Keratinocyte (primary cell): ENCODE measurements at regions not wholly inside any gene's neighbourhood (a gene's known extent, or its start where the extent isn't known, plus 50 kb on each side); places are given as distances from the start of the nearest gene placed in this dataset.

ENCODE experiments used
- DNase-seq: peaks from one replicate; pipeline ENCODE4 v3.0.0-alpha.2; 2011; ENCODE audit warnings: low read depth, missing footprints, low spot score
- FAIRE-seq: peaks from 2 replicates; lab custom pipeline; 2011; peaks lifted over from hg19 to GRCh38; lab: Jason Lieb, UNC
- H2AFZ ChIP-seq: 2 replicates; pipeline ENCODE4 v1.6.0; 2012; ENCODE audit warnings: low read length, control low read depth, inconsistent platforms; ENCODE audit not compliant: control insufficient read depth
- H3K27ac ChIP-seq: 2 replicates; pipeline ENCODE4 v1.5.1; 2011; ENCODE audit warnings: low read length; ENCODE audit not compliant: control insufficient read depth, insufficient read depth
- H3K27me3 ChIP-seq: 3 replicates; pipeline ENCODE4 v1.6.0; 2011; ENCODE audit warnings: low read length; ENCODE audit not compliant: control insufficient read depth, insufficient read depth; ENCODE audit errors: extremely low read depth
- H3K36me3 ChIP-seq, 2 experiments: 2 replicates in 1 of 2; 3 replicates in 1 of 2; pipeline ENCODE4 v1.5.1; 2011; ENCODE audit warnings: low read length in 2 of 2, mild to moderate bottlenecking in 1 of 2; ENCODE audit not compliant: control insufficient read depth in 2 of 2, insufficient read depth in 2 of 2; ENCODE audit errors: extremely low read depth in 1 of 2
- H3K4me1 ChIP-seq: 3 replicates; pipeline ENCODE4 v1.5.1; 2011; ENCODE audit warnings: low read length; ENCODE audit not compliant: control insufficient read depth, insufficient read depth; ENCODE audit errors: extremely low read depth
- H3K4me2 ChIP-seq: 3 replicates; pipeline ENCODE4 v1.6.0; 2011; ENCODE audit warnings: low read depth, low read length; ENCODE audit not compliant: control insufficient read depth, insufficient read depth; ENCODE audit errors: extremely low read depth
- H3K4me3 ChIP-seq, 3 experiments: fragments of 200-600 bp in 1 of 3; sonication (generic) in 1 of 3; 2 replicates in 2 of 3; 3 replicates in 1 of 3; pipeline ENCODE4 v1.5.1; 2011 to 2016; ENCODE audit warnings: low read length in 3 of 3, mild to moderate bottlenecking in 3 of 3, control low read depth in 2 of 3, inconsistent platforms in 1 of 3, low read depth in 1 of 3, mixed read lengths in 1 of 3, mixed run types in 1 of 3, moderate library complexity in 1 of 3; ENCODE audit not compliant: control insufficient read depth in 2 of 3, insufficient read depth in 2 of 3; ENCODE audit errors: extremely low read depth in 1 of 3
- H3K79me2 ChIP-seq: 2 replicates; pipeline ENCODE4 v1.6.0; 2012; ENCODE audit warnings: low read length; ENCODE audit not compliant: control insufficient read depth, insufficient read depth
- H3K9ac ChIP-seq: 3 replicates; pipeline ENCODE4 v1.6.0; 2011; ENCODE audit warnings: low read length; ENCODE audit not compliant: control insufficient read depth, insufficient read depth; ENCODE audit errors: extremely low read depth
- H3K9me1 ChIP-seq: 3 replicates; pipeline ENCODE4 v1.6.0; 2011; ENCODE audit warnings: low read length; ENCODE audit not compliant: control insufficient read depth, insufficient read depth; ENCODE audit errors: extremely low read depth
- H3K9me3 ChIP-seq: 2 replicates; pipeline ENCODE4 v1.5.1; 2012; ENCODE audit warnings: low read depth, low read length; ENCODE audit not compliant: control insufficient read depth
- H4K20me1 ChIP-seq: 3 replicates; pipeline ENCODE4 v1.6.0; 2011; ENCODE audit warnings: low read length; ENCODE audit not compliant: control insufficient read depth, insufficient read depth; ENCODE audit errors: extremely low read depth
- CTCF ChIP-seq, 3 experiments: IDR thresholded peaks in 1 of 3; conservative IDR thresholded peaks in 1 of 3; optimal IDR thresholded peaks in 1 of 3; 2 replicates in 2 of 3; 3 replicates in 1 of 3; pipeline versions ENCODE3 to v1.5.1; 2011; ENCODE audit warnings: low read length in 3 of 3, mild to moderate bottlenecking in 3 of 3, moderate library complexity in 2 of 3, control low read depth in 1 of 3, inconsistent platforms in 1 of 3; ENCODE audit not compliant: insufficient read depth in 2 of 3; ENCODE audit errors: extremely low read depth in 1 of 3
- EZH2 ChIP-seq: IDR thresholded peaks from one replicate; pipeline ENCODE4 v1.6.1; 2012; ENCODE audit warnings: inconsistent platforms, mild to moderate bottlenecking, low read length, moderate library complexity
- dilution Hi-C: fragments of 300-500 bp; cut with MboI; formaldehyde crosslinking; loops from one replicate; pipeline ENCODE4 v1.7.0; 2020; ENCODE audit warnings: low sequenced_read_pairs; ENCODE audit not compliant: extremely low pct_ligation_motif_present

- Histone ChIP-seq H2AFZ (no peak overlapping the region), H3K9me1 (no peaks in the 10 kb centered on the region), H3K27me3 (no peaks in the 10 kb centered on the region), H3K9me3 (peaks cover 4% of the 10 kb centered on the region), H3K4me2 (no peak overlapping the region), H4K20me1 (no peaks in the 10 kb centered on the region), H3K4me3 (no peak overlapping the region), H3K36me3 (no peaks in the 10 kb centered on the region), H3K4me1 (no peaks in the 10 kb centered on the region), H3K9ac (no peak overlapping the region), H3K79me2 (no peaks in the 10 kb centered on the region), H3K27ac (no peak overlapping the region)
- TF ChIP-seq EZH2, result no peak
- dilution Hi-C loops, result no loop called here
- FAIRE-seq, result no peak
- no peak for DNase-seq
Observed at GRCh38 chr14:40240245-40240859, 808.1 kb upstream of the FBXO33 start.

GRCh38 chr14:40232302-40232701 lies 800.1 kb upstream of the FBXO33 start:
- dilution Hi-C loops, result no loop called here
- no peak overlapping the region for H2AFZ ChIP-seq
- H3K9me1 ChIP-seq, result no peaks in the 10 kb centered on the region
- H3K9ac ChIP-seq, result no peak overlapping the region
- no peaks in the 10 kb centered on the region for H4K20me1 ChIP-seq
- no peaks in the 10 kb centered on the region for H3K4me1 ChIP-seq
- TF ChIP-seq CTCF (optimal IDR thresholded peaks at IDR 0.05 in 1 of 3, IDR thresholded peaks at IDR 0.05 in 1 of 3, conservative IDR thresholded peaks at IDR 0.05 in 1 of 3; ENCODE audit: extremely low read depth in 1 of 3, insufficient read depth in 2 of 3, low read length in 3 of 3), result no peak
- no peak for TF ChIP-seq EZH2
- H3K36me3 ChIP-seq, result no peaks in the 10 kb centered on the region
- H3K4me3 ChIP-seq, result no peak overlapping the region
- peaks cover 7% of the 10 kb centered on the region for H3K9me3 ChIP-seq
- H3K4me2 ChIP-seq, result no peak overlapping the region
- H3K27me3 ChIP-seq, result no peaks in the 10 kb centered on the region
- FAIRE-seq, result no peak
- H3K79me2 ChIP-seq, result no peaks in the 10 kb centered on the region
- no peak for DNase-seq
- H3K27ac ChIP-seq, result no peak overlapping the region

- Histone ChIP-seq H3K27me3 (no peaks in the 10 kb centered on the region), H3K9me1 (no peaks in the 10 kb centered on the region), H4K20me1 (no peaks in the 10 kb centered on the region), H2AFZ (no peak overlapping the region), H3K9ac (no peak overlapping the region), H3K4me1 (no peaks in the 10 kb centered on the region), H3K79me2 (no peaks in the 10 kb centered on the region), H3K4me3 (no peak overlapping the region), H3K36me3 (no peaks in the 10 kb centered on the region), H3K27ac (no peak overlapping the region), H3K4me2 (no peak overlapping the region), H3K9me3 (peaks cover 2% of the 10 kb centered on the region)
- TF ChIP-seq EZH2 (no peak), CTCF (optimal IDR thresholded peaks at IDR 0.05 in 1 of 3, IDR thresholded peaks at IDR 0.05 in 1 of 3, conservative IDR thresholded peaks at IDR 0.05 in 1 of 3; ENCODE audit: extremely low read depth in 1 of 3, insufficient read depth in 2 of 3, low read length in 3 of 3) (no peak)
- FAIRE-seq, result no peak
- dilution Hi-C loops, result no loop called here
- DNase-seq, result no peak
Observed at GRCh38 chr14:40229676-40230075, 797.4 kb upstream of the FBXO33 start.
